ENCODE measurements at regions not wholly inside any gene's neighbourhood (a gene's known extent, or its start where the extent isn't known, plus 50 kb on each side); places are given as distances from the start of the nearest gene placed in this dataset.

- TF ChIP-seq CTCF (IDR thresholded peaks at IDR 0.05), result no peak
- Mint-ChIP-seq H3K4me1 (ENCODE audit: low read depth) (no peaks in the 10 kb centered on the region), H3K27ac (no peak overlapping the region), H3K27me3 (no peaks in the 10 kb centered on the region), H3K9me3 (peaks cover 3% of the 10 kb centered on the region), H3K4me3 (no peak overlapping the region), H3K36me3 (ENCODE audit: low read depth) (no peaks in the 10 kb centered on the region)
- DNase-seq (no peak), ATAC-seq (no peak)
- ChIA-PET POLR2A (no interaction called here), CTCF (interaction anchor here (1.6 kb wide), 1 partner anchor 29 kb away, joined by 3 read pairs; no protein-coding TSS in a partner anchor)
- intact Hi-C loops (cut with micrococcal nuclease), result no loop called here
These were observed 113.7 kb upstream of the TSPAN5 start for GRCh38 chr4:98771959-98772632.

- ATAC-seq (no peak), DNase-seq (no peak)
- CTCF ChIA-PET, result no interaction called here
- Mint-ChIP-seq H3K36me3 (ENCODE audit: low read depth) (no peaks in the 10 kb centered on the region), H3K27me3 (no peaks in the 10 kb centered on the region), H3K9me3 (peaks cover 13% of the 10 kb centered on the region), H3K4me1 (ENCODE audit: low read depth) (no peaks in the 10 kb centered on the region), H3K4me3 (no peak overlapping the region), H3K27ac (no peak overlapping the region)
- intact Hi-C loops (cut with micrococcal nuclease), result no loop called here
- POLR2A ChIA-PET, result no interaction called here
- no peak for TF ChIP-seq CTCF (IDR thresholded peaks at IDR 0.05)
These were observed 107.4 kb upstream of the TSPAN5 start for GRCh38 chr4:98765771-98766170.

- no peak for DNase-seq
- no peak for TF ChIP-seq CTCF (IDR thresholded peaks at IDR 0.05)
- intact Hi-C loops (cut with micrococcal nuclease), result no loop called here
- Mint-ChIP-seq H3K36me3 (ENCODE audit: low read depth) (no peaks in the 10 kb centered on the region), H3K9me3 (no peaks in the 10 kb centered on the region), H3K27me3 (no peaks in the 10 kb centered on the region), H3K4me3 (no peak overlapping the region), H3K4me1 (ENCODE audit: low read depth) (peaks cover 3% of the 10 kb centered on the region), H3K27ac (no peak overlapping the region)
- CTCF ChIA-PET, result no interaction called here
- no peak for ATAC-seq
- POLR2A ChIA-PET, result no interaction called here
These were observed 99.8 kb upstream of the TSPAN5 start for GRCh38 chr4:98758182-98758581.

- Mint-ChIP-seq H3K4me3 (no peak overlapping the region), H3K4me1 (ENCODE audit: low read depth) (peaks cover under 1% of the 10 kb centered on the region), H3K27ac (no peak overlapping the region), H3K9me3 (no peaks in the 10 kb centered on the region), H3K36me3 (ENCODE audit: low read depth) (no peaks in the 10 kb centered on the region), H3K27me3 (no peaks in the 10 kb centered on the region)
- ChIA-PET POLR2A (no interaction called here), CTCF (no interaction called here)
- no peak for ATAC-seq
- no peak for DNase-seq
- TF ChIP-seq CTCF (IDR thresholded peaks at IDR 0.05), result no peak
- intact Hi-C loops (cut with micrococcal nuclease), result no loop called here
These were observed 96.3 kb upstream of the TSPAN5 start for GRCh38 chr4:98754736-98755135.

GRCh38 chr4:98749206-98749605, 90.8 kb upstream of the TSPAN5 start:
- no peak for ATAC-seq
- no peak overlapping the region for H3K4me3 Mint-ChIP-seq
- no peaks in the 10 kb centered on the region for H3K27me3 Mint-ChIP-seq
- POLR2A ChIA-PET, result no interaction called here
- no peak for DNase-seq
- no peak for TF ChIP-seq CTCF (IDR thresholded peaks at IDR 0.05)
- intact Hi-C loops (cut with micrococcal nuclease), result no loop called here
- no peaks in the 10 kb centered on the region for H3K4me1 Mint-ChIP-seq (ENCODE audit: low read depth)
- H3K9me3 Mint-ChIP-seq, result no peaks in the 10 kb centered on the region
- no peak overlapping the region for H3K27ac Mint-ChIP-seq
- CTCF ChIA-PET, result interaction anchor here (0.9 kb wide), 1 partner anchor 282 kb away, joined by 3 read pairs; no protein-coding TSS in a partner anchor
- no peaks in the 10 kb centered on the region for H3K36me3 Mint-ChIP-seq (ENCODE audit: low read depth)
